ENCODE measurements at regions not wholly inside any gene's neighbourhood (a gene's known extent, or its start where the extent isn't known, plus 50 kb on each side); places are given as distances from the start of the nearest gene placed in this dataset.

- no peak for TF ChIP-seq CTCF (IDR thresholded peaks at IDR 0.05; ENCODE audit: borderline replicate concordance, insufficient read depth, low read depth, low read length)
- no peak overlapping the region for H3K4me3 ChIP-seq (ENCODE audit: low read depth, low read length)
Measured at GRCh38 chr7:114033475-114033874, 114.7 kb upstream of the PPP1R3A start.

- no peak overlapping the region for H3K4me3 ChIP-seq (ENCODE audit: low read depth, low read length)
- TF ChIP-seq CTCF (IDR thresholded peaks at IDR 0.05; ENCODE audit: borderline replicate concordance, insufficient read depth, low read depth, low read length) = peak; percentile 25; the same call in 1 of the 2 replicates
Measured at GRCh38 chr7:114026486-114027089, 107.8 kb upstream of the PPP1R3A start.

- TF ChIP-seq CTCF (IDR thresholded peaks at IDR 0.05; ENCODE audit: borderline replicate concordance, insufficient read depth, low read depth, low read length) = no peak
- no peak overlapping the region for H3K4me3 ChIP-seq (ENCODE audit: low read depth, low read length)
Measured at GRCh38 chr7:114021135-114021534, 102.3 kb upstream of the PPP1R3A start.

- H3K4me3 ChIP-seq (ENCODE audit: low read depth, low read length) = no peak overlapping the region
- no peak for TF ChIP-seq CTCF (IDR thresholded peaks at IDR 0.05; ENCODE audit: borderline replicate concordance, insufficient read depth, low read depth, low read length)
Measured at GRCh38 chr7:114008696-114009095, 89.9 kb upstream of the PPP1R3A start.

GRCh38 chr7:114007386-114007785 lies 88.6 kb upstream of the PPP1R3A start:
- H3K4me3 ChIP-seq (ENCODE audit: low read depth, low read length) = no peak overlapping the region
- no peak for TF ChIP-seq CTCF (IDR thresholded peaks at IDR 0.05; ENCODE audit: borderline replicate concordance, insufficient read depth, low read depth, low read length)

GRCh38 chr7:113998934-113999333 lies 80.1 kb upstream of the PPP1R3A start:
- H3K4me3 ChIP-seq (ENCODE audit: low read depth, low read length) = no peak overlapping the region
- TF ChIP-seq CTCF (IDR thresholded peaks at IDR 0.05; ENCODE audit: borderline replicate concordance, insufficient read depth, low read depth, low read length) = no peak

- no peak for TF ChIP-seq CTCF (IDR thresholded peaks at IDR 0.05; ENCODE audit: borderline replicate concordance, insufficient read depth, low read depth, low read length)
- no peak overlapping the region for H3K4me3 ChIP-seq (ENCODE audit: low read depth, low read length)
Measured at GRCh38 chr7:113996405-113996804, 77.6 kb upstream of the PPP1R3A start.

Data from GM12875 (cell line).